CD14-positive monocyte (primary cell): ENCODE measurements at regions not wholly inside any gene's neighbourhood (a gene's known extent, or its start where the extent isn't known, plus 50 kb on each side); places are given as distances from the start of the nearest gene placed in this dataset.

Experiments
- DNase-seq, 3 donors: peaks; one replicate each; pipeline ENCODE4 v3.0.0-alpha.2; 2011 to 2022
- H2AFZ ChIP-seq: 2 replicates; pipeline ENCODE4 v1.6.0; 2012; ENCODE audit warnings: mild to moderate bottlenecking, low read depth, low read length, inconsistent platforms; ENCODE audit not compliant: insufficient read depth, poor library complexity, severe bottlenecking
- H3K27ac ChIP-seq, 2 donors: 1 replicate in 1 of 2; 2 replicates in 1 of 2; pipeline ENCODE4 v1.5.1; 2012 to 2013; ENCODE audit warnings: low read length in 2 of 2, control low read depth in 1 of 2, inconsistent platforms in 1 of 2, low read depth in 1 of 2, mild to moderate bottlenecking in 1 of 2
- H3K27me3 ChIP-seq, 2 donors: one replicate each; pipeline versions ENCODE4 v1.6.0 to v1.6.1; 2011 to 2013; ENCODE audit warnings: low read length in 2 of 2; ENCODE audit not compliant: control insufficient read depth in 2 of 2, insufficient read depth in 2 of 2
- H3K36me3 ChIP-seq, 2 donors: replicated peaks in 1 of 2; 1 replicate in 1 of 2; 2 replicates in 1 of 2; pipeline versions ENCODE4 v1.5.1 to v1.6.1; 2012 to 2013; ENCODE audit warnings: low read length in 2 of 2, control low read depth in 1 of 2, inconsistent platforms in 1 of 2, mild to moderate bottlenecking in 1 of 2; ENCODE audit not compliant: insufficient read depth in 2 of 2, control insufficient read depth in 1 of 2
- H3K4me1 ChIP-seq, 2 donors: 1 replicate in 1 of 2; 2 replicates in 1 of 2; pipeline versions ENCODE4 v1.5.1 to v1.6.1; 2012 to 2013; ENCODE audit warnings: low read length in 2 of 2, control low read depth in 1 of 2, inconsistent platforms in 1 of 2, mild to moderate bottlenecking in 1 of 2, moderate library complexity in 1 of 2; ENCODE audit not compliant: insufficient read depth in 2 of 2, control insufficient read depth in 1 of 2
- H3K4me2 ChIP-seq: replicated peaks from 2 replicates; pipeline ENCODE3; 2012; ENCODE audit warnings: low read length, moderate library complexity, mild to moderate bottlenecking; ENCODE audit not compliant: poor library complexity, severe bottlenecking; ENCODE audit errors: extremely low read depth
- H3K4me3 ChIP-seq, 3 experiments: fragments of 200-600 bp in 1 of 3; sonication (generic) in 1 of 3; replicated peaks in 1 of 3; 1 replicate in 2 of 3; 2 replicates in 1 of 3; pipeline ENCODE4 v1.5.1; 2011 to 2013; ENCODE audit warnings: low read length in 3 of 3, mild to moderate bottlenecking in 3 of 3, control low read depth in 2 of 3, low read depth in 2 of 3, inconsistent platforms in 1 of 3, moderate library complexity in 1 of 3
- H3K79me2 ChIP-seq: 2 replicates; pipeline ENCODE4 v1.6.0; 2012; ENCODE audit warnings: mild to moderate bottlenecking, control low read depth, inconsistent platforms, low read length, moderate library complexity; ENCODE audit not compliant: insufficient read depth
- H3K9ac ChIP-seq: 2 replicates; pipeline ENCODE4 v1.6.0; 2017; ENCODE audit warnings: low read length, mild to moderate bottlenecking; ENCODE audit not compliant: insufficient read depth, poor library complexity, severe bottlenecking
- H3K9me3 ChIP-seq, 2 donors: replicated peaks in 1 of 2; 1 replicate in 1 of 2; 2 replicates in 1 of 2; pipeline versions ENCODE4 v1.5.1 to v1.6.1; 2012 to 2013; ENCODE audit warnings: low read length in 2 of 2, control low read depth in 1 of 2; ENCODE audit not compliant: control insufficient read depth in 1 of 2, insufficient read depth in 1 of 2
- H4K20me1 ChIP-seq: 2 replicates; pipeline ENCODE4 v1.6.0; 2012; ENCODE audit warnings: mild to moderate bottlenecking, low read length, control low read depth, moderate library complexity; ENCODE audit not compliant: insufficient read depth
- H3K27ac Mint-ChIP-seq, 7 donors: one replicate each; pipeline ENCODE4 v1.8.0; 2020; ENCODE audit warnings: mild to moderate bottlenecking in 7 of 7, mixed read lengths in 7 of 7, moderate library complexity in 6 of 7, inconsistent platforms in 2 of 7
- H3K27me3 Mint-ChIP-seq, 3 donors: one replicate each; pipeline ENCODE4 v1.8.0; 2021 to 2022; ENCODE audit warnings: low read depth in 3 of 3, mild to moderate bottlenecking in 3 of 3, mixed read lengths in 3 of 3, moderate library complexity in 3 of 3, inconsistent platforms in 1 of 3
- H3K36me3 Mint-ChIP-seq, 2 donors: one replicate each; pipeline ENCODE4 v1.8.0; 2020; ENCODE audit warnings: mixed read lengths in 2 of 2, inconsistent platforms in 1 of 2, mild to moderate bottlenecking in 1 of 2
- H3K4me1 Mint-ChIP-seq: one replicate; pipeline ENCODE4 v1.8.0; 2020; ENCODE audit warnings: mild to moderate bottlenecking, mixed read lengths
- H3K4me3 Mint-ChIP-seq, 2 donors: one replicate each; pipeline ENCODE4 v1.8.0; 2020; ENCODE audit warnings: mild to moderate bottlenecking in 2 of 2, mixed read lengths in 2 of 2, moderate library complexity in 1 of 2
- H3K9me3 Mint-ChIP-seq, 7 donors: one replicate each; pipeline ENCODE4 v1.8.0; 2020 to 2022; ENCODE audit warnings: mixed read lengths in 7 of 7, mild to moderate bottlenecking in 6 of 7, moderate library complexity in 6 of 7, inconsistent platforms in 2 of 7
- CTCF ChIP-seq: fragments of 200-600 bp; IDR thresholded peaks from one replicate; pipeline ENCODE4 v1.8.0; 2022; ENCODE audit warnings: antibody characterized with exemption, mild to moderate bottlenecking
- WGBS: methylation state at CpG from one replicate; pipeline ENCODE4 v1.1.5; 2013; ENCODE audit warnings: missing lambda C conversion rate; ENCODE audit not compliant: insufficient coverage; 5-methylcytosine and 5-hydroxymethylcytosine counted together
- intact Hi-C, 2 donors: fragments of 100-400 bp; cut with micrococcal nuclease; formaldehyde crosslinking; loops; one replicate each; pipeline versions ENCODE4 v1.15.0 to v1.15.1; 2023

- Mint-ChIP-seq H3K27me3 (peaks cover 0 to 1% (median 0%) of the 10 kb centered on the region in 3 donors), H3K36me3 (no peaks in the 10 kb centered on the region), H3K4me1 (no peaks in the 10 kb centered on the region), H3K27ac (no peak overlapping the region), H3K9me3 (peaks cover 8 to 27% (median 18%) of the 10 kb centered on the region in 7 donors), H3K4me3 (no peak overlapping the region)
- H2AFZ ChIP-seq: no peak overlapping the region
- no peaks in the 10 kb centered on the region for H3K79me2 ChIP-seq
- no peaks in the 10 kb centered on the region for H3K4me1 ChIP-seq
- H3K36me3 ChIP-seq: no peaks in the 10 kb centered on the region
- H3K4me2 ChIP-seq: no peak overlapping the region
- H3K27ac ChIP-seq: no peak overlapping the region
- TF ChIP-seq CTCF: no peak
- no peak overlapping the region for H3K9ac ChIP-seq
- no peaks in the 10 kb centered on the region for H3K27me3 ChIP-seq
- DNase-seq: no peak
- intact Hi-C loops: no loop called here
- H3K4me3 ChIP-seq: no peak overlapping the region
- 80% methylated on average over 1 of the region's 2 CpGs for WGBS
- H3K9me3 ChIP-seq: peaks cover 0 to 17% of the 10 kb centered on the region in 2 donors
- no peaks in the 10 kb centered on the region for H4K20me1 ChIP-seq
These were observed 251.1 kb upstream of the RGS18 start for GRCh38 chr1:191907121-191907520.

GRCh38 chr1:191910245-191910644 is 248.0 kb upstream of the RGS18 start:
- H4K20me1 ChIP-seq: no peaks in the 10 kb centered on the region
- no peaks in the 10 kb centered on the region for H3K4me1 ChIP-seq
- no peaks in the 10 kb centered on the region for H3K27me3 ChIP-seq
- H3K36me3 Mint-ChIP-seq: no peaks in the 10 kb centered on the region
- DNase-seq: no peak
- H3K27me3 Mint-ChIP-seq: peaks cover 0 to 1% (median 0%) of the 10 kb centered on the region in 3 donors
- intact Hi-C loops: no loop called here
- no peak overlapping the region for H3K27ac Mint-ChIP-seq
- H3K4me3 Mint-ChIP-seq: no peak overlapping the region
- peaks cover 0 to 17% of the 10 kb centered on the region in 2 donors for H3K9me3 ChIP-seq
- no peak overlapping the region for H3K4me3 ChIP-seq
- H3K9ac ChIP-seq: no peak overlapping the region
- no peak overlapping the region for H3K4me2 ChIP-seq
- no peaks in the 10 kb centered on the region for H3K4me1 Mint-ChIP-seq
- H3K36me3 ChIP-seq: no peaks in the 10 kb centered on the region
- no peak overlapping the region for H2AFZ ChIP-seq
- no peak overlapping the region for H3K27ac ChIP-seq
- no peak for TF ChIP-seq CTCF
- WGBS: 83% methylated on average over 2 of the region's 2 CpGs
- peaks cover 6 to 25% (median 13%) of the 10 kb centered on the region in 7 donors for H3K9me3 Mint-ChIP-seq
- H3K79me2 ChIP-seq: no peaks in the 10 kb centered on the region
